HEK293T (cell line): ENCODE measurements at regions not wholly inside any gene's neighbourhood (a gene's known extent, or its start where the extent isn't known, plus 50 kb on each side); places are given as distances from the start of the nearest gene placed in this dataset.
"Not testable (repeated sequence)": the region's sequence is repeated elsewhere in the genome, so short reads cannot be mapped to it uniquely, and the experiment has no call there.

Experiments used
- BHLHE40 ChIP-seq: fragments of 450-650 bp; IDR thresholded peaks from 2 replicates; pipeline ENCODE4 v1.6.1; 2016; ENCODE audit warnings: mild to moderate bottlenecking, moderate library complexity, borderline replicate concordance
- CTBP1 ChIP-seq: fragments of 450-650 bp; IDR thresholded peaks from 2 replicates; pipeline ENCODE4 v1.6.1; 2016; ENCODE audit warnings: borderline replicate concordance
- ELF4 ChIP-seq: fragments of 450-650 bp; IDR thresholded peaks from 2 replicates; pipeline ENCODE4 v1.6.1; 2017; ENCODE audit warnings: antibody characterized with exemption
- FOXA1 ChIP-seq: fragments of 450-650 bp; IDR thresholded peaks from 2 replicates; pipeline ENCODE4 v1.6.1; 2016; ENCODE audit warnings: mild to moderate bottlenecking
- FOXK2 ChIP-seq: fragments of 450-650 bp; IDR thresholded peaks from 2 replicates; pipeline ENCODE4 v1.6.1; 2016; ENCODE audit warnings: mild to moderate bottlenecking
- FOXM1 ChIP-seq: fragments of 450-650 bp; IDR thresholded peaks from 2 replicates; pipeline ENCODE4 v1.6.1; 2017; ENCODE audit warnings: mild to moderate bottlenecking, borderline replicate concordance
- HDGF ChIP-seq: fragments of 450-650 bp; IDR thresholded peaks from 2 replicates; pipeline ENCODE4 v1.6.1; 2017; ENCODE audit warnings: antibody characterized with exemption, borderline replicate concordance
- L3MBTL2 ChIP-seq: fragments of 450-650 bp; conservative IDR thresholded peaks from 2 replicates; pipeline ENCODE4 v1.6.1; 2016; ENCODE audit warnings: mild to moderate bottlenecking
- LEF1 ChIP-seq: fragments of 450-650 bp; IDR thresholded peaks from 2 replicates; pipeline ENCODE4 v1.6.1; 2017; ENCODE audit warnings: mild to moderate bottlenecking, borderline replicate concordance
- NFRKB ChIP-seq: fragments of 450-650 bp; IDR thresholded peaks from 2 replicates; pipeline ENCODE4 v1.6.1; 2016; ENCODE audit warnings: mild to moderate bottlenecking, moderate library complexity
- SP1 ChIP-seq: fragments of 450-650 bp; IDR thresholded peaks from 2 replicates; pipeline ENCODE4 v1.6.1; 2017
- SUZ12 ChIP-seq: fragments of 450-650 bp; IDR thresholded peaks from 2 replicates; pipeline ENCODE4 v1.6.1; 2016; ENCODE audit warnings: mild to moderate bottlenecking
- ZNF384 ChIP-seq: fragments of 450-650 bp; IDR thresholded peaks from 2 replicates; pipeline ENCODE4 v1.6.1; 2016
- TF ChIP-seq, protein P1 (sequence below): fragments of 450-650 bp; IDR thresholded peaks from 2 replicates; pipeline ENCODE4 v1.6.1; 2016

DNA sequence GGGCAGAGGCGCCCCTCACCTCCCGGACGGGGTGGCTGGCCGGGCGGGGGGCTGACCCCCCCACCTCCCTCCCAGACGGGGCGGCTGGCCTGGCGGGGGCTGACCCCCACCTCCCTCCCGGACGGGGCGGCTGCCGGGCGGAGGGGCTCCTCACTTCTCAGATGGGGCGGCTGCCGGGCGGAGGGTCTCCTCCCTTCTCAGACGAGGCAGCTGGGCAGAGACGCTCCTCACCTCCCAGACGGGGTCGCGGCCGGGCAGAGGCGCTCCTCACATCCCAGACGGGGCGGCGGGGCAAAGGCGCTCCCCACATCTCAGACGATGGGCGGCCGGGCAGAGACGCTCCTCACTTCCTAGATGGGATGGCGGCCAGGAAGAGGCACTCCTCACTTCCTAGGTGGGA, 163.3 kb downstream of the ZFP36L2 start:
- TF ChIP-seq BHLHE40, LEF1, ZNF384, FOXA1, FOXK2, ELF4, SP1, L3MBTL2, HDGF, SUZ12, CTBP1, FOXM1, NFRKB: not testable (repeated sequence)
- TF ChIP-seq, protein P1, sequence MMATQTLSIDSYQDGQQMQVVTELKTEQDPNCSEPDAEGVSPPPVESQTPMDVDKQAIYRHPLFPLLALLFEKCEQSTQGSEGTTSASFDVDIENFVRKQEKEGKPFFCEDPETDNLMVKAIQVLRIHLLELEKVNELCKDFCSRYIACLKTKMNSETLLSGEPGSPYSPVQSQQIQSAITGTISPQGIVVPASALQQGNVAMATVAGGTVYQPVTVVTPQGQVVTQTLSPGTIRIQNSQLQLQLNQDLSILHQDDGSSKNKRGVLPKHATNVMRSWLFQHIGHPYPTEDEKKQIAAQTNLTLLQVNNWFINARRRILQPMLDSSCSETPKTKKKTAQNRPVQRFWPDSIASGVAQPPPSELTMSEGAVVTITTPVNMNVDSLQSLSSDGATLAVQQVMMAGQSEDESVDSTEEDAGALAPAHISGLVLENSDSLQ, result not testable (repeated sequence)
